ENCODE measurements at regions not wholly inside any gene's neighbourhood (a gene's known extent, or its start where the extent isn't known, plus 50 kb on each side); places are given as distances from the start of the nearest gene placed in this dataset.
A peak's percentile ranks its signal among the peaks of the same experiment; 100 is the strongest.

DNA sequence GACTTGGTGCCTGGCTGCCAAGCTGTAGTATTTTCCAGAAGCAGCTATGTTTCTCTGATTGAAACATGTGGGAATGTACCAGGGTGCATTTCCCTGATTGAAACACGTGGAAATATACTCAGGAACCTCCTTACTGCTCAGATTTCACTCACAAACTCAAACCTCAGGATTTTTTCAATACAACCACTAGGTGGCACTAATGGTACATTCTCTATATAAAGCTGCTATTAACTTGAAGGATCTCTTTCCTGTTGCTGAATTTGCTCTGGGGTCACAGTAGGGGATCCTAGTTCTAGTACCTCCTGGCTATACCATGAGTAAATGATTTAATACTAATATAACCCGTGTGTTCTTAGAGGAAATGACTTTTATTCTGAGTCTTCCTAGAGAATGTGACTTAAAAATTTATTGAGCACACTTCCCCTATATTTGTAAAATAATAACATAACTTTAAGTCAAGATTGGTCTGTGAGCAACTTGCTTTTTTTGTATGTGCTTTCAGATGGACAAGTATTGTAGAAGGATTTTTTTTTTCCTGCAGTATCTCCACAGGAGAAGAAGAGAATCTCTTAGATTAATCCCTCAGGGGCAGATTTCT is 173.8 kb upstream of the MIS18BP1 start:
- H3F3A ChIP-seq (replicated peaks; ENCODE audit: insufficient read depth), result no peaks in the 10 kb centered on the region
- H3K27ac ChIP-seq (ENCODE audit: low read depth in 2 of 2, low read length in 1 of 2), result no peak overlapping the region
- H3K4me3 ChIP-seq (ENCODE audit: low read depth in 2 of 2, low read length in 1 of 2), result no peak overlapping the region; a peak in 1 of 4 replicates
- H3K4me1 ChIP-seq (ENCODE audit: control insufficient read depth in 1 of 2, insufficient read depth in 2 of 2, low read depth in 1 of 2, low read length in 1 of 2), result no peaks in the 10 kb centered on the region
- ChIA-PET POLR2A (no interaction called here), CTCF (interaction anchor here (0.6 to 1.8 kb wide), 8 partner anchors 9 to 144 kb away, joined by 3 to 6 read pairs (median 4); no protein-coding TSS in a partner anchor)
- H2AFZ ChIP-seq (ENCODE audit: low read depth), result no peak overlapping the region
- 0% methylated on average over 2 of the region's 2 CpGs for WGBS (ENCODE audit: low lambda C conversion rate)
- no peaks in the 10 kb centered on the region for H3K36me3 ChIP-seq (replicated peaks in 1 of 2; ENCODE audit: control insufficient read depth in 1 of 2, insufficient read depth in 2 of 2, low read length in 1 of 2)
- H3K79me2 ChIP-seq (ENCODE audit: insufficient read depth), result no peaks in the 10 kb centered on the region
- TF ChIP-seq EZH2phosphoT487 (IDR thresholded peaks at IDR 0.05; ENCODE audit: borderline replicate concordance, low read depth), result no peak
- TF ChIP-seq YY1 (IDR thresholded peaks at IDR 0.05; ENCODE audit: low read depth), result no peak
- no peak for TF ChIP-seq FOSL2 (IDR thresholded peaks at IDR 0.05; ENCODE audit: borderline replicate concordance, low read depth)
- no peak for TF ChIP-seq NRF1 (IDR thresholded peaks at IDR 0.05; ENCODE audit: low read depth, low read length)
- no peak for TF ChIP-seq NFIC (IDR thresholded peaks at IDR 0.05; ENCODE audit: borderline replicate concordance)
- TF ChIP-seq SMC3 (IDR thresholded peaks at IDR 0.05; ENCODE audit: low read depth, low read length), result peak; percentile 17; the same call in 1 of the 2 replicates
- TF ChIP-seq RAD21 (IDR thresholded peaks at IDR 0.05; ENCODE audit: low read length), result peak; percentile 52
- TF ChIP-seq SIN3A (IDR thresholded peaks at IDR 0.05; ENCODE audit: borderline replicate concordance, low read depth, low read length), result no peak
- no peak for TF ChIP-seq POLR2AphosphoS5 (IDR thresholded peaks at IDR 0.05; ENCODE audit: low read depth, low read length)
- TF ChIP-seq, protein P1, sequence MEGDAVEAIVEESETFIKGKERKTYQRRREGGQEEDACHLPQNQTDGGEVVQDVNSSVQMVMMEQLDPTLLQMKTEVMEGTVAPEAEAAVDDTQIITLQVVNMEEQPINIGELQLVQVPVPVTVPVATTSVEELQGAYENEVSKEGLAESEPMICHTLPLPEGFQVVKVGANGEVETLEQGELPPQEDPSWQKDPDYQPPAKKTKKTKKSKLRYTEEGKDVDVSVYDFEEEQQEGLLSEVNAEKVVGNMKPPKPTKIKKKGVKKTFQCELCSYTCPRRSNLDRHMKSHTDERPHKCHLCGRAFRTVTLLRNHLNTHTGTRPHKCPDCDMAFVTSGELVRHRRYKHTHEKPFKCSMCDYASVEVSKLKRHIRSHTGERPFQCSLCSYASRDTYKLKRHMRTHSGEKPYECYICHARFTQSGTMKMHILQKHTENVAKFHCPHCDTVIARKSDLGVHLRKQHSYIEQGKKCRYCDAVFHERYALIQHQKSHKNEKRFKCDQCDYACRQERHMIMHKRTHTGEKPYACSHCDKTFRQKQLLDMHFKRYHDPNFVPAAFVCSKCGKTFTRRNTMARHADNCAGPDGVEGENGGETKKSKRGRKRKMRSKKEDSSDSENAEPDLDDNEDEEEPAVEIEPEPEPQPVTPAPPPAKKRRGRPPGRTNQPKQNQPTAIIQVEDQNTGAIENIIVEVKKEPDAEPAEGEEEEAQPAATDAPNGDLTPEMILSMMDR (IDR thresholded peaks at IDR 0.05), result peak; percentile 58
- TF ChIP-seq FOXM1 (IDR thresholded peaks at IDR 0.05; ENCODE audit: low read depth), result no peak
- no peak for TF ChIP-seq GATA2 (CRISPR knock-in tag; IDR thresholded peaks at IDR 0.05)
- no peak for TF ChIP-seq GABPA (IDR thresholded peaks at IDR 0.05; ENCODE audit: low read depth)
- no peak for TF ChIP-seq TEAD4 (IDR thresholded peaks at IDR 0.05; ENCODE audit: borderline replicate concordance, insufficient read depth)
- TF ChIP-seq TCF12 (IDR thresholded peaks at IDR 0.05), result no peak
- no peak for TF ChIP-seq EP300 (IDR thresholded peaks at IDR 0.05; ENCODE audit: borderline replicate concordance in 1 of 2, low read depth in 1 of 2, low read length in 1 of 2)
- no peak for TF ChIP-seq PBX3 (IDR thresholded peaks at IDR 0.05)
- TF ChIP-seq ELF1 (IDR thresholded peaks at IDR 0.05), result no peak
- TF ChIP-seq RCOR1 (IDR thresholded peaks at IDR 0.05; ENCODE audit: low read length), result no peak
- TF ChIP-seq MEF2A (IDR thresholded peaks at IDR 0.05; ENCODE audit: borderline replicate concordance, low read depth), result no peak
- TF ChIP-seq FOXJ3 (CRISPR knock-in tag; IDR thresholded peaks at IDR 0.05), result no peak
- TF ChIP-seq, protein P2, sequence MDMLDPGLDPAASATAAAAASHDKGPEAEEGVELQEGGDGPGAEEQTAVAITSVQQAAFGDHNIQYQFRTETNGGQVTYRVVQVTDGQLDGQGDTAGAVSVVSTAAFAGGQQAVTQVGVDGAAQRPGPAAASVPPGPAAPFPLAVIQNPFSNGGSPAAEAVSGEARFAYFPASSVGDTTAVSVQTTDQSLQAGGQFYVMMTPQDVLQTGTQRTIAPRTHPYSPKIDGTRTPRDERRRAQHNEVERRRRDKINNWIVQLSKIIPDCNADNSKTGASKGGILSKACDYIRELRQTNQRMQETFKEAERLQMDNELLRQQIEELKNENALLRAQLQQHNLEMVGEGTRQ (IDR thresholded peaks at IDR 0.05; ENCODE audit: borderline replicate concordance, low read depth, low read length), result no peak
- no peak overlapping the region for H3K9ac ChIP-seq
- H3K4me2 ChIP-seq, result no peak overlapping the region
- H4K20me1 ChIP-seq (ENCODE audit: insufficient read depth), result no peaks in the 10 kb centered on the region
- no peaks in the 10 kb centered on the region for H3K9me2 ChIP-seq
- H3K27me3 ChIP-seq (ENCODE audit: insufficient read depth), result no peaks in the 10 kb centered on the region
- DNase-seq, result peak; percentile 10
- H3K9me3 ChIP-seq, result no peaks in the 10 kb centered on the region
